WTC11 (cell line): ENCODE measurements at regions not wholly inside any gene's neighbourhood (a gene's known extent, or its start where the extent isn't known, plus 50 kb on each side); places are given as distances from the start of the nearest gene placed in this dataset.

ENCODE experiments used
- ATF2 ChIP-seq: sonication (generic); formaldehyde crosslinking; IDR thresholded peaks from 2 replicates; pipeline ENCODE4 v1.8.1; 2022; ENCODE audit warnings: low read depth, missing genetic modification reagents, borderline replicate concordance
- CTCF ChIP-seq: fragments of 200-600 bp; IDR thresholded peaks from 2 replicates; pipeline ENCODE4 v1.8.0; 2022; ENCODE audit warnings: antibody characterized with exemption
- ETV6 ChIP-seq: sonication (generic); formaldehyde crosslinking; IDR thresholded peaks from 2 replicates; pipeline ENCODE4 v1.8.1; 2022; ENCODE audit warnings: mild to moderate bottlenecking, missing genetic modification reagents
- MAX ChIP-seq: sonication (generic); formaldehyde crosslinking; IDR thresholded peaks from 2 replicates; pipeline ENCODE4 v1.8.0; 2022; ENCODE audit warnings: mild to moderate bottlenecking, missing genetic modification reagents
- SP1 ChIP-seq: sonication (generic); formaldehyde crosslinking; conservative IDR thresholded peaks from 2 replicates; pipeline ENCODE4 v1.8.1; 2022; ENCODE audit warnings: missing genetic modification reagents
- ZNF232 ChIP-seq: sonication (generic); formaldehyde crosslinking; IDR thresholded peaks from 2 replicates; pipeline ENCODE4 v1.8.0; 2022; ENCODE audit warnings: mild to moderate bottlenecking, missing genetic modification reagents
- ZNF532 ChIP-seq: fragments of 250-450 bp; sonication (Bioruptor Pico); IDR thresholded peaks from 2 replicates; pipeline ENCODE4 v1.9.0; 2021; ENCODE audit warnings: mild to moderate bottlenecking, borderline replicate concordance

DNA sequence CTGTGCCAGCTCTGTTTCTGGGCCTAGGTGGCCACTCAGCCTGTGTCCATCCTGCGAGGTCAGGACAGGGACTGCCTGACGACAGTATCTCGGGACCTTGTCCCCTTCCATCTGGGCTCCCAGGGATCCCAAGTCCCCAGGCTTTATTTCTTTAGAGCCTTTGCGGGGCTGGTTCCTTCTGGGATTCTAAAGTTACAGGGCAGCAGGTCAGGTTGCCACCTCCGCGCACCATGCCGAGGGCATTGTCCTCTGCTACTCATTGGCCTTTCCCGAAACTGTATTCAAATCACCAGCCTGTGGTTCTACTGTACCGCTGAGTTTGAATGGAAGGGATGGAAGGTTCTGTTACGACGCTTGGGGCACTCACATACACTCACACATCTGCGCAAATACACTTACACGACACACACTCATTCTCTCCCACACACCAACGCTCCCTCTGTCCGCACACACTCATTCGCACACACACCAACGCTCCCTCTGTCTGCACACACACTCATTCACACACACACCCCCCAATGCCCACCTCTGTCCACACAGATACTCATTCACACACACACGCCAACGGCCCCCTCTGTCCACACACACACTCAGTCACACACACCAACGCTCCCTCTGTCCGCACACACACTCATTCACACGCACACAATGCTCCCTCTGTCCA is 59.8 kb upstream of the THBS2 start:
- TF ChIP-seq CTCF, result no peak
- TF ChIP-seq ATF2, result no peak
- TF ChIP-seq ZNF532, result no peak
- no peak for TF ChIP-seq ETV6 (CRISPR knock-in tag)
- no peak for TF ChIP-seq MAX (CRISPR knock-in tag)
- no peak for TF ChIP-seq ZNF232 (CRISPR knock-in tag)
- TF ChIP-seq SP1 (CRISPR knock-in tag), result no peak
